Mammary epithelial cell (primary cell): ENCODE measurements at regions not wholly inside any gene's neighbourhood (a gene's known extent, or its start where the extent isn't known, plus 50 kb on each side); places are given as distances from the start of the nearest gene placed in this dataset.

Source experiments
- EZH2 ChIP-seq: IDR thresholded peaks from 2 replicates; pipeline ENCODE4 v1.6.1; 2012; ENCODE audit warnings: low read length, inconsistent platforms, borderline replicate concordance
- TF ChIP-seq, protein P1 (sequence below), 2 donors: IDR thresholded peaks in 1 of 2; conservative IDR thresholded peaks in 1 of 2; 2 replicates each; pipeline ENCODE4 v1.5.1; 2011 to 2012; ENCODE audit warnings: inconsistent platforms in 2 of 2, low read length in 2 of 2, mild to moderate bottlenecking in 2 of 2, control low read depth in 1 of 2, low read depth in 1 of 2; ENCODE audit not compliant: insufficient read depth in 1 of 2; ENCODE audit errors: extremely low read depth in 1 of 2

GRCh38 chr9:86600977-86601376 lies 246.8 kb upstream of the TUT7 start:
- TF ChIP-seq EZH2 = no peak
- TF ChIP-seq, protein P1, sequence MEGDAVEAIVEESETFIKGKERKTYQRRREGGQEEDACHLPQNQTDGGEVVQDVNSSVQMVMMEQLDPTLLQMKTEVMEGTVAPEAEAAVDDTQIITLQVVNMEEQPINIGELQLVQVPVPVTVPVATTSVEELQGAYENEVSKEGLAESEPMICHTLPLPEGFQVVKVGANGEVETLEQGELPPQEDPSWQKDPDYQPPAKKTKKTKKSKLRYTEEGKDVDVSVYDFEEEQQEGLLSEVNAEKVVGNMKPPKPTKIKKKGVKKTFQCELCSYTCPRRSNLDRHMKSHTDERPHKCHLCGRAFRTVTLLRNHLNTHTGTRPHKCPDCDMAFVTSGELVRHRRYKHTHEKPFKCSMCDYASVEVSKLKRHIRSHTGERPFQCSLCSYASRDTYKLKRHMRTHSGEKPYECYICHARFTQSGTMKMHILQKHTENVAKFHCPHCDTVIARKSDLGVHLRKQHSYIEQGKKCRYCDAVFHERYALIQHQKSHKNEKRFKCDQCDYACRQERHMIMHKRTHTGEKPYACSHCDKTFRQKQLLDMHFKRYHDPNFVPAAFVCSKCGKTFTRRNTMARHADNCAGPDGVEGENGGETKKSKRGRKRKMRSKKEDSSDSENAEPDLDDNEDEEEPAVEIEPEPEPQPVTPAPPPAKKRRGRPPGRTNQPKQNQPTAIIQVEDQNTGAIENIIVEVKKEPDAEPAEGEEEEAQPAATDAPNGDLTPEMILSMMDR (conservative IDR thresholded peaks at IDR 0.05 in 1 of 2, IDR thresholded peaks at IDR 0.05 in 1 of 2; ENCODE audit: extremely low read depth in 1 of 2, insufficient read depth in 1 of 2, low read depth in 1 of 2, low read length in 2 of 2) = no peak
